ENCODE measurements at regions not wholly inside any gene's neighbourhood (a gene's known extent, or its start where the extent isn't known, plus 50 kb on each side); places are given as distances from the start of the nearest gene placed in this dataset.

- TF ChIP-seq POU2F2 (IDR thresholded peaks at IDR 0.05; ENCODE audit: low read depth, low read length): no peak
- no peak for TF ChIP-seq POLR2A (IDR thresholded peaks at IDR 0.05; ENCODE audit: low read depth, low read length)
- TF ChIP-seq POLR2AphosphoS5 (IDR thresholded peaks at IDR 0.05; ENCODE audit: low read depth, low read length): no peak
- TF ChIP-seq PAX5 (IDR thresholded peaks at IDR 0.05; ENCODE audit: insufficient read depth, low read length, severe bottlenecking): no peak
- TF ChIP-seq TAF1 (IDR thresholded peaks at IDR 0.05; ENCODE audit: low read depth, low read length): no peak
These were observed 328.2 kb upstream of the SHH start for GRCh38 chr7:156140447-156140846.
